ENCODE measurements at regions not wholly inside any gene's neighbourhood (a gene's known extent, or its start where the extent isn't known, plus 50 kb on each side); places are given as distances from the start of the nearest gene placed in this dataset.

- no peaks in the 10 kb centered on the region for H3F3A ChIP-seq (ENCODE audit: low read length, unreplicated experiment)
- H3K9me3 ChIP-seq (ENCODE audit: low read length), result 0 out of 2 replicates have a peak, but pooled peaks cover 6% of the 10 kb centered on the region
- intact Hi-C loops (cut with micrococcal nuclease), result no loop called here
- no peak overlapping the region for H3K4me2 ChIP-seq (ENCODE audit: low read length)
- ATAC-seq (no peak), DNase-seq (no peak)
- H3K4me3 ChIP-seq (ENCODE audit: low read length), result no peak overlapping the region
- TF ChIP-seq EZH2phosphoT487 (IDR thresholded peaks at IDR 0.05; ENCODE audit: borderline replicate concordance, low read length), result no peak
- no peak for TF ChIP-seq EZH2 (IDR thresholded peaks at IDR 0.05; ENCODE audit: low read length, unreplicated experiment)
- no peak for TF ChIP-seq CTCF (conservative IDR thresholded peaks at IDR 0.05; ENCODE audit: low read depth, low read length)
- H3K4me1 ChIP-seq (ENCODE audit: insufficient read depth, low read length), result no peaks in the 10 kb centered on the region
- CTCF ChIA-PET, result no interaction called here
- H3K9me2 ChIP-seq (replicated peaks; ENCODE audit: low read length), result no peaks in the 10 kb centered on the region
- BruUV-seq (replicated peaks), result no TSS peak
- no peaks in the 10 kb centered on the region for H4K20me1 ChIP-seq (ENCODE audit: low read length)
- no peak overlapping the region for H3K27ac ChIP-seq (ENCODE audit: low read length)
- POLR2A ChIA-PET (ENCODE audit: unreplicated experiment), result no interaction called here
- H2AFZ ChIP-seq (ENCODE audit: low read length), result no peak overlapping the region
- H3K9ac ChIP-seq (ENCODE audit: low read length), result no peak overlapping the region
- H3K36me3 ChIP-seq (ENCODE audit: low read depth, low read length), result no peaks in the 10 kb centered on the region
- peaks cover 73% of the 10 kb centered on the region for H3K27me3 ChIP-seq (ENCODE audit: low read length)
- no peaks in the 10 kb centered on the region for H3K79me2 ChIP-seq (ENCODE audit: low read length)
Observed at GRCh38 chr20:24359321-24360027, 110.0 kb upstream of the SYNDIG1 start.

- no peak overlapping the region for H3K9ac ChIP-seq (ENCODE audit: low read length)
- H4K20me1 ChIP-seq (ENCODE audit: low read length), result no peaks in the 10 kb centered on the region
- no peak overlapping the region for H3K27ac ChIP-seq (ENCODE audit: low read length)
- peaks cover 69% of the 10 kb centered on the region for H3K27me3 ChIP-seq (ENCODE audit: low read length)
- POLR2A ChIA-PET (ENCODE audit: unreplicated experiment), result no interaction called here
- H3K79me2 ChIP-seq (ENCODE audit: low read length), result no peaks in the 10 kb centered on the region
- DNase-seq, result no peak
- no peaks in the 10 kb centered on the region for H3K9me2 ChIP-seq (replicated peaks; ENCODE audit: low read length)
- TF ChIP-seq EZH2 (IDR thresholded peaks at IDR 0.05; ENCODE audit: low read length, unreplicated experiment), result no peak
- TF ChIP-seq EZH2phosphoT487 (IDR thresholded peaks at IDR 0.05; ENCODE audit: borderline replicate concordance, low read length), result no peak
- intact Hi-C loops (cut with micrococcal nuclease), result no loop called here
- BruUV-seq (replicated peaks), result no TSS peak
- no peaks in the 10 kb centered on the region for H3K36me3 ChIP-seq (ENCODE audit: low read depth, low read length)
- H3K9me3 ChIP-seq (ENCODE audit: low read length), result 0 out of 2 replicates have a peak, but pooled peaks cover 6% of the 10 kb centered on the region
- H3K4me1 ChIP-seq (ENCODE audit: insufficient read depth, low read length), result no peaks in the 10 kb centered on the region
- CTCF ChIA-PET, result no interaction called here
- no peak overlapping the region for H3K4me3 ChIP-seq (ENCODE audit: low read length)
- no peak overlapping the region for H3K4me2 ChIP-seq (ENCODE audit: low read length)
- H3F3A ChIP-seq (ENCODE audit: low read length, unreplicated experiment), result no peaks in the 10 kb centered on the region
- H2AFZ ChIP-seq (ENCODE audit: low read length), result no peak overlapping the region
- ATAC-seq, result no peak
Observed at GRCh38 chr20:24357931-24358330, 111.5 kb upstream of the SYNDIG1 start.

- peaks cover 66% of the 10 kb centered on the region for H3K27me3 ChIP-seq (ENCODE audit: low read length)
- CTCF ChIA-PET, result no interaction called here
- H3K4me3 ChIP-seq (ENCODE audit: low read length), result no peak overlapping the region
- no peak overlapping the region for H3K4me2 ChIP-seq (ENCODE audit: low read length)
- DNase-seq (no peak), ATAC-seq (no peak)
- 0 out of 2 replicates have a peak, but pooled peaks cover 3% of the 10 kb centered on the region for H3K9me3 ChIP-seq (ENCODE audit: low read length)
- no peak overlapping the region for H3K9ac ChIP-seq (ENCODE audit: low read length)
- no peak overlapping the region for H3K27ac ChIP-seq (ENCODE audit: low read length)
- no peaks in the 10 kb centered on the region for H3K36me3 ChIP-seq (ENCODE audit: low read depth, low read length)
- H3F3A ChIP-seq (ENCODE audit: low read length, unreplicated experiment), result no peaks in the 10 kb centered on the region
- no peak for TF ChIP-seq CTCF (conservative IDR thresholded peaks at IDR 0.05; ENCODE audit: low read depth, low read length)
- TF ChIP-seq EZH2phosphoT487 (IDR thresholded peaks at IDR 0.05; ENCODE audit: borderline replicate concordance, low read length), result no peak
- TF ChIP-seq EZH2 (IDR thresholded peaks at IDR 0.05; ENCODE audit: low read length, unreplicated experiment), result no peak
- no peaks in the 10 kb centered on the region for H3K4me1 ChIP-seq (ENCODE audit: insufficient read depth, low read length)
- no peak overlapping the region for H2AFZ ChIP-seq (ENCODE audit: low read length)
- no TSS peak for BruUV-seq (replicated peaks)
- H3K79me2 ChIP-seq (ENCODE audit: low read length), result no peaks in the 10 kb centered on the region
- H4K20me1 ChIP-seq (ENCODE audit: low read length), result no peaks in the 10 kb centered on the region
- POLR2A ChIA-PET (ENCODE audit: unreplicated experiment), result no interaction called here
- intact Hi-C loops (cut with micrococcal nuclease), result no loop called here
- no peaks in the 10 kb centered on the region for H3K9me2 ChIP-seq (replicated peaks; ENCODE audit: low read length)
Observed at GRCh38 chr20:24357177-24357576, 112.3 kb upstream of the SYNDIG1 start.
